Esophagus muscularis mucosa (tissue), 3 donors: ENCODE measurements at regions not wholly inside any gene's neighbourhood (a gene's known extent, or its start where the extent isn't known, plus 50 kb on each side); places are given as distances from the start of the nearest gene placed in this dataset.

ENCODE experiments used
- CTCF ChIP-seq, 3 experiments: fragments of 200-600 bp in 2 of 3; fragments of 450-650 bp in 1 of 3; sonication (generic) in 2 of 3; IDR thresholded peaks; one replicate each; pipeline ENCODE4 v1.5.1; 2017 to 2019; ENCODE audit warnings: antibody characterized with exemption in 3 of 3, mild to moderate bottlenecking in 2 of 3, moderate library complexity in 1 of 3
- POLR2A ChIP-seq: fragments of 450-650 bp; IDR thresholded peaks from one replicate; pipeline ENCODE4 v1.6.1; 2017; ENCODE audit warnings: antibody characterized with exemption, moderate library complexity, mild to moderate bottlenecking, low read depth
- POLR2AphosphoS5 ChIP-seq, 2 donors: sonication (generic); formaldehyde crosslinking; IDR thresholded peaks; one replicate each; pipeline ENCODE4 v1.6.1; 2017; ENCODE audit warnings: antibody characterized with exemption in 2 of 2

GRCh38 chr5:51882647-51883046 lies 499.4 kb downstream of the ISL1 start:
- no peak for TF ChIP-seq POLR2A
- no peak for TF ChIP-seq CTCF (IDR thresholded peaks at IDR 0.05)
- TF ChIP-seq POLR2AphosphoS5 (IDR thresholded peaks at IDR 0.05), result no peak
